Ovary (tissue), 3 donors: ENCODE measurements at regions not wholly inside any gene's neighbourhood (a gene's known extent, or its start where the extent isn't known, plus 50 kb on each side); places are given as distances from the start of the nearest gene placed in this dataset.

Experiments
- EP300 ChIP-seq: sonication (generic); formaldehyde crosslinking; IDR thresholded peaks from one replicate; pipeline ENCODE4 v1.6.1; 2017; ENCODE audit warnings: antibody characterized with exemption
- TF ChIP-seq, protein P1 (sequence below), 3 donors: fragments of 450-650 bp in 2 of 3; fragments of 200-600 bp in 1 of 3; IDR thresholded peaks; one replicate each; pipeline versions ENCODE4 v1.5.1 to v1.8.0; 2016 to 2022; ENCODE audit warnings: antibody characterized with exemption in 3 of 3, mild to moderate bottlenecking in 1 of 3
- donor health status: DM: no; HTN: no; CAD: no.

DNA sequence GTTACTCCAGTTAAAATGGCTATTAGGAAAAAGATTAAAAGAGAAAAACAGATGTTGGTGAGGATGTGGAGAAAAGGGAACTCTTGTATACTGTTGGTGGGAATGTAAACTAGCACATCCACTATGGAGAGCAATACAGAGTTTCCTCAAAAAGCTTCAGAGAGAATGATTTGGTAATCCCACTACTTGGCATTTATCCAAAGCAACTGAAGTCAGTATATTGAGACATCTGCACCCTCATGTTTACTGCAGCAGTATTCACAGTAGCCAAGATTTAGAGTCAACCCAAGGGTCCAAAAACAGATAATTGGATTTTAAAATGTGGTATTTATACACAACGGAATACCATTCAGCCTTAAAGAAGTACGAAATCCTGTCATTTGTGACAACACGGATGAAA lies 469.5 kb downstream of the QKI start:
- TF ChIP-seq, protein P1, sequence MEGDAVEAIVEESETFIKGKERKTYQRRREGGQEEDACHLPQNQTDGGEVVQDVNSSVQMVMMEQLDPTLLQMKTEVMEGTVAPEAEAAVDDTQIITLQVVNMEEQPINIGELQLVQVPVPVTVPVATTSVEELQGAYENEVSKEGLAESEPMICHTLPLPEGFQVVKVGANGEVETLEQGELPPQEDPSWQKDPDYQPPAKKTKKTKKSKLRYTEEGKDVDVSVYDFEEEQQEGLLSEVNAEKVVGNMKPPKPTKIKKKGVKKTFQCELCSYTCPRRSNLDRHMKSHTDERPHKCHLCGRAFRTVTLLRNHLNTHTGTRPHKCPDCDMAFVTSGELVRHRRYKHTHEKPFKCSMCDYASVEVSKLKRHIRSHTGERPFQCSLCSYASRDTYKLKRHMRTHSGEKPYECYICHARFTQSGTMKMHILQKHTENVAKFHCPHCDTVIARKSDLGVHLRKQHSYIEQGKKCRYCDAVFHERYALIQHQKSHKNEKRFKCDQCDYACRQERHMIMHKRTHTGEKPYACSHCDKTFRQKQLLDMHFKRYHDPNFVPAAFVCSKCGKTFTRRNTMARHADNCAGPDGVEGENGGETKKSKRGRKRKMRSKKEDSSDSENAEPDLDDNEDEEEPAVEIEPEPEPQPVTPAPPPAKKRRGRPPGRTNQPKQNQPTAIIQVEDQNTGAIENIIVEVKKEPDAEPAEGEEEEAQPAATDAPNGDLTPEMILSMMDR (IDR thresholded peaks at IDR 0.05), result no peak
- TF ChIP-seq EP300, result no peak
